Activated B cell treated with CpG ODN at 0.5 μM for 24 hours (primary cell): ENCODE measurements at regions not wholly inside any gene's neighbourhood (a gene's known extent, or its start where the extent isn't known, plus 50 kb on each side); places are given as distances from the start of the nearest gene placed in this dataset.

Source experiments
- ATAC-seq: fragments of 200-7000 bp; cut with Tn5 transposase; one replicate; pipeline ENCODE4 v1.10.0; 2021; ENCODE audit warnings: low read depth, mild to moderate bottlenecking, moderate library complexity
- CTCF ChIA-PET: fragments of 350-600 bp; sonication (Branson Sonifier 250); formaldehyde crosslinking; loops from one replicate; lab custom pipeline; 2021; ENCODE audit warnings: antibody characterized with exemption; lab: Charles Lee
- POLR2A ChIA-PET: fragments of 350-600 bp; sonication (Branson Sonifier 250); formaldehyde crosslinking; loops from one replicate; lab custom pipeline; 2021; ENCODE audit warnings: antibody characterized with exemption; lab: Charles Lee
- DNase-seq: peaks from one replicate; pipeline ENCODE4 v3.0.0; 2022
- H3K27ac Mint-ChIP-seq: one replicate; pipeline ENCODE4 v1.8.0; 2020; ENCODE audit warnings: mixed read lengths
- H3K27me3 Mint-ChIP-seq: one replicate; pipeline ENCODE4 v1.8.0; 2021; ENCODE audit warnings: mixed read lengths
- H3K36me3 Mint-ChIP-seq: one replicate; pipeline ENCODE4 v1.8.0; 2021; ENCODE audit warnings: low read depth, mixed read lengths
- H3K4me1 Mint-ChIP-seq: one replicate; pipeline ENCODE4 v1.8.0; 2021; ENCODE audit warnings: mixed read lengths
- H3K4me3 Mint-ChIP-seq: one replicate; pipeline ENCODE4 v1.8.0; 2020; ENCODE audit warnings: mild to moderate bottlenecking, mixed read lengths
- H3K9me3 Mint-ChIP-seq: one replicate; pipeline ENCODE4 v1.8.0; 2020; ENCODE audit warnings: mixed read lengths
- CTCF ChIP-seq: fragments of 200-600 bp; IDR thresholded peaks from one replicate; pipeline ENCODE4 v1.8.0; 2022; ENCODE audit warnings: antibody characterized with exemption, mild to moderate bottlenecking
- intact Hi-C: fragments of 100-400 bp; cut with micrococcal nuclease; formaldehyde crosslinking; loops from one replicate; pipeline ENCODE4 v1.15.1; 2024

DNA sequence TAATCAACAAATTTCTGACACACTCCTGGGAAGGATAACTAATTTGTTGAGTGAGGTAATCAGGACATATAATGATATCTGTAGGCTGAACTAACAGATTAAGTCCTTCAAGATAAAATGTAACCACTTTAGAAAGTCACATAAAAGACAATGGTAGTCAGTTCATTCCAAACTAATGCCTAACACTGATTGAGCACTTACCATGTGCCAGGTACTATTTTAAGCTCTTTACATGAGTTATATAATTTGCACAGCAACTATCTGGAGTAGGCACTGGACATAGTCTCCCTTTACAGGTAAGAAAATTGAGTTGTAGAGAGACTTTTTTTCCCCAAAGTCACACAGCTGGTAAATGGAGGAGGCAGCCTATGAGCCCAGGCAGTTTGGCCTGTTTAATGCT lies 211.2 kb upstream of the CFAP20DC start:
- no peak overlapping the region for H3K27ac Mint-ChIP-seq
- ChIA-PET POLR2A (no interaction called here), CTCF (no interaction called here)
- intact Hi-C loops, result loop anchor here (5.0 kb wide), 1 partner anchor 126 kb away; no protein-coding TSS in a partner anchor
- H3K27me3 Mint-ChIP-seq, result no peaks in the 10 kb centered on the region
- H3K4me3 Mint-ChIP-seq, result no peak overlapping the region
- peaks cover 6% of the 10 kb centered on the region for H3K9me3 Mint-ChIP-seq
- H3K4me1 Mint-ChIP-seq, result peaks cover 24% of the 10 kb centered on the region
- TF ChIP-seq CTCF, result no peak
- DNase-seq (no peak), ATAC-seq (no peak)
- H3K36me3 Mint-ChIP-seq, result no peaks in the 10 kb centered on the region

DNA sequence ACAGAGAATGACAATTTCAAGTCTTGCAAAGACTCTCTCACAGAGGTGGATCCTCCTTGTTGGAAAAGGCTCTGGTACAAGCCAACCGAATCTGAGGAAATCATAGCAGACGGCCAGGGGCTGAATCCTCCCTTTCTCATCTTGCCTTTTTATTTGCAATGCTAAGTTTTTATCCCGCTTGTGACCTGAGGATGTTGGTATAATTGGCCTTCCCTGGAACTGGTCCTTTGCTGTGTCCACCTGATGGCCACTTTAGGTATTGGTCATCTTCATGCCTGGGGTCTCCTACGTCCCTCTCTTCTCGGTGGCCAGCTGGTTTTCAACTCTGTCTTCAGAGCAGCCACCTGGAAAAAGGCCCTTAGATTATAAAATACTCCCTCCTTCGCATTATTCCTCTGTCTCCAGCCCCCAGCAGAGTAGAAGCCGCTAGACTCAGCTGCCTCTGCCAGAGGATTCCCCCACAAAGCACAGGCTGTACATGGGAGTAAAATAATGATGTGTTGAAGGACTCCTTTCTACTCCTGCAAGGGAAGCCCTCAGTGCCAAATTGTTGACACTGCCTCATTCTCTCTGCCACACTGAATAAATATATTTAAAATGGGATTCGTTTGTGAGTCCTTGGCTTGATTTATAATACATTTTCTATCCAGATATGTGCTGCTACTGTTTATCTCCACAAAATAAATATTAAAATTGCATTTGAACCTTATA lies 208.9 kb upstream of the CFAP20DC start:
- H3K4me3 Mint-ChIP-seq, result no peak overlapping the region
- intact Hi-C loops, result no loop called here
- H3K27me3 Mint-ChIP-seq, result no peaks in the 10 kb centered on the region
- H3K27ac Mint-ChIP-seq, result no peak overlapping the region
- ChIA-PET POLR2A (no interaction called here), CTCF (no interaction called here)
- no peak for DNase-seq
- no peaks in the 10 kb centered on the region for H3K36me3 Mint-ChIP-seq
- no peak for TF ChIP-seq CTCF
- H3K4me1 Mint-ChIP-seq, result peaks cover 24% of the 10 kb centered on the region
- ATAC-seq, result no peak
- H3K9me3 Mint-ChIP-seq, result no peaks in the 10 kb centered on the region

DNA sequence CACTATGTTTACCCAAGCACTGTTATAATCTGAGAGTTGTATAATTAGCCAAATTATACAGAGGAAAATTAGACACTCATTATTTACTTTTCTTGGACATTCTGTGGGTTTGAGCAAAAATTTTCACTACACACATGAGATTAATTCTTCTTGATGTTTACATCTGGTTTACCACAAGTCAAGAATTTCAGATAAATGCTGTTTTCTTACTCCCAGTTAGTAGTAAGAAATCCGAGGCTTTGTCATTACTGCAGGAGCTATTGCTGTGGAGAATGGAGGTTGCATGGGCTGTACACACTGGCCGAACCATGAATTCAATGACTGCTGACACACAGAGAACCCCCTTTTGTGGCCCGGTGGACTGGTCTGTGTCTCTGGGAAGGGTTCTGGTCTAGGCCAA lies 207.7 kb upstream of the CFAP20DC start:
- intact Hi-C loops, result no loop called here
- ChIA-PET POLR2A (no interaction called here), CTCF (no interaction called here)
- ATAC-seq (no peak), DNase-seq (no peak)
- Mint-ChIP-seq H3K27me3 (no peaks in the 10 kb centered on the region), H3K36me3 (no peaks in the 10 kb centered on the region), H3K9me3 (no peaks in the 10 kb centered on the region), H3K4me3 (no peak overlapping the region), H3K4me1 (peaks cover 14% of the 10 kb centered on the region), H3K27ac (no peak overlapping the region)
- no peak for TF ChIP-seq CTCF

GRCh38 chr3:59256230-59256629 lies 206.4 kb upstream of the CFAP20DC start:
- ATAC-seq, result no peak
- Mint-ChIP-seq H3K4me1 (peaks cover 1% of the 10 kb centered on the region), H3K27me3 (no peaks in the 10 kb centered on the region), H3K9me3 (no peaks in the 10 kb centered on the region), H3K36me3 (no peaks in the 10 kb centered on the region), H3K4me3 (no peak overlapping the region), H3K27ac (no peak overlapping the region)
- ChIA-PET CTCF (no interaction called here), POLR2A (no interaction called here)
- no peak for TF ChIP-seq CTCF
- no peak for DNase-seq
- intact Hi-C loops, result no loop called here

DNA sequence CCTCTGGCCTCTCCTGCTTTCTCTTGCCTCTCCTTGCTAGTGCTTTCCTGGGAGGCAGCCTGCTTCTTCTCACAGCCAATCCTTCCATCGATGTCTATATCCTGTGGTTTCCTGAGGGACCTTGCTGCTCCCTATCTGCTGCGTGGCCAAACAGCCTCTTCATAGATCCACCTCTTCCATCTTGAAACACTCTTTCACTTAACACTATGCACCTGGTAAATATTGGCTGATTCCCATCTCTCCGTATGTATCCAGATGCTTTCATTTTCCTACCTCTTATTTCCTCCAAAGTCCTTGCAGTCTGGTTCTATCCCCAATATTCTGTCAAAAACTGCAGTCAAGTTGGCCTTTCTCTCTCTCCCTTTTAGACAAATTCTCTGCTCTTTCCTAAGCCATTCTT lies 205.2 kb upstream of the CFAP20DC start:
- ATAC-seq (no peak), DNase-seq (no peak)
- no peaks in the 10 kb centered on the region for H3K4me1 Mint-ChIP-seq
- no peak overlapping the region for H3K4me3 Mint-ChIP-seq
- TF ChIP-seq CTCF, result no peak
- no peak overlapping the region for H3K27ac Mint-ChIP-seq
- H3K27me3 Mint-ChIP-seq, result no peaks in the 10 kb centered on the region
- H3K9me3 Mint-ChIP-seq, result no peaks in the 10 kb centered on the region
- intact Hi-C loops, result no loop called here
- ChIA-PET CTCF (no interaction called here), POLR2A (no interaction called here)
- no peaks in the 10 kb centered on the region for H3K36me3 Mint-ChIP-seq
